Spleen (tissue), 11 donors: ENCODE measurements at regions not wholly inside any gene's neighbourhood (a gene's known extent, or its start where the extent isn't known, plus 50 kb on each side); places are given as distances from the start of the nearest gene placed in this dataset.

Source experiments
- DNase-seq: peaks from one replicate; pipeline ENCODE4 v3.0.0-alpha.2; 2020
- H3K27ac ChIP-seq, 8 donors: fragments of 200-600 bp; sonication (generic) in 7 of 8; 1 replicate in 4 of 8; 2 replicates in 4 of 8; pipeline versions ENCODE4 v1.5.0 to v1.8.0; 2016 to 2021; ENCODE audit warnings: inconsistent platforms in 4 of 8, mild to moderate bottlenecking in 4 of 8, moderate library complexity in 1 of 8
- H3K27me3 ChIP-seq, 7 donors: fragments of 200-600 bp; sonication (generic) in 6 of 7; replicated peaks in 1 of 7; 1 replicate in 4 of 7; 2 replicates in 3 of 7; pipeline versions ENCODE4 v1.5.0 to v1.8.0; 2016 to 2021; ENCODE audit warnings: inconsistent platforms in 3 of 7, mild to moderate bottlenecking in 1 of 7
- H3K36me3 ChIP-seq, 6 donors: fragments of 200-600 bp; sonication (generic) in 5 of 6; 1 replicate in 4 of 6; 2 replicates in 2 of 6; pipeline versions ENCODE4 v1.5.0 to v1.8.0; 2016 to 2021; ENCODE audit warnings: inconsistent platforms in 2 of 6
- H3K4me1 ChIP-seq, 6 donors: fragments of 200-600 bp; sonication (generic) in 5 of 6; 1 replicate in 3 of 6; 2 replicates in 3 of 6; pipeline versions ENCODE4 v1.5.0 to v1.8.0; 2016 to 2021; ENCODE audit warnings: inconsistent platforms in 3 of 6
- H3K4me3 ChIP-seq, 8 donors: fragments of 200-600 bp; sonication (generic) in 7 of 8; 1 replicate in 4 of 8; 2 replicates in 4 of 8; pipeline versions ENCODE4 v1.5.0 to v1.8.0; 2016 to 2021; ENCODE audit warnings: inconsistent platforms in 4 of 8, mild to moderate bottlenecking in 4 of 8, moderate library complexity in 2 of 8
- H3K9me3 ChIP-seq, 8 donors: fragments of 200-600 bp; sonication (generic) in 7 of 8; 1 replicate in 4 of 8; 2 replicates in 4 of 8; pipeline versions ENCODE4 v1.5.0 to v1.8.0; 2016 to 2021; ENCODE audit warnings: inconsistent platforms in 4 of 8
- POLR2A ChIP-seq, 3 donors: fragments of 450-650 bp; IDR thresholded peaks; one replicate each; pipeline ENCODE4 v1.5.1; 2017; ENCODE audit warnings: antibody characterized with exemption in 3 of 3, mild to moderate bottlenecking in 1 of 3
- POLR2AphosphoS5 ChIP-seq, 3 donors: sonication (generic); formaldehyde crosslinking; IDR thresholded peaks; one replicate each; pipeline ENCODE4 v1.5.1; 2017; ENCODE audit warnings: antibody characterized with exemption in 3 of 3
- WGBS, 5 donors: extraction: QIAGEN DNeasy Blood & Tissue Kit in 3 of 5; methylation state at CpG; one replicate each; pipeline versions ENCODE4 v1.1.5 to v1.1.7; 2013 to 2018; 5-methylcytosine and 5-hydroxymethylcytosine counted together
- intact Hi-C: fragments of 100-400 bp; cut with DNase I; formaldehyde crosslinking; loops from one replicate; pipeline ENCODE4 v1.15.0; 2023; ENCODE audit warnings: low total_unique reads
- TF ChIP-seq, protein P1 (sequence below), 11 experiments: fragments of 200-600 bp in 7 of 11; fragments of 450-650 bp in 4 of 11; sonication (generic) in 4 of 11; IDR thresholded peaks in 8 of 11; conservative IDR thresholded peaks in 3 of 11; 1 replicate in 7 of 11; 2 replicates in 4 of 11; pipeline versions ENCODE4 v1.4.0 to v1.8.0; 2016 to 2021; ENCODE audit warnings: antibody characterized with exemption in 11 of 11, inconsistent platforms in 4 of 11, mild to moderate bottlenecking in 1 of 11
- donor health status: healthy with polysubstance abuse.
- donor health status: DM: no; HTN: no; CAD: no; lungs with moderate emphysema.
- donor health status: DM: no; HTN: no; CAD: no.
- donor health status: Bipolar disorder and iron deficiency.
- donor health status: healthy.
- donor health status: DM: no; HTN: no; CAD: no.
- donor health status: DM: yes; HTN: yes; CAD: no.

DNA sequence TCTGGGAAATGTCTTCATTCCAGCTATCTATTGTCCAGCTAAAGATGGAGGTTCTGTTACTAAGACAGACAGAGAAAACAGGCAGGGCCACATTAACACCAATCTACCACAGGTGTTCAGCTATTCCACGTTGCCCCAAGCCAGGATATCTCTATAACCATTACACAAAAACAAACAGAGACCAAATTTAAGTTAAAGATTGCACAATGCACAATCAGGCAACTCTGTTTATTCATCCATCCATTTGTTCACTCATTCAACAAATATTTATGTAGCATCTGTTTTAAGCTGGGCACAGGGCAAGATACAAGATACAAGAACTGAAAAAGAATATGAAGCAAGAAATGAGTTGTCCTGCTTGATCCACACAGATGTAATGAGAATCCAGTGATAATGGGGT lies 629.0 kb downstream of the MED13L start:
- Histone ChIP-seq H3K9me3 (peaks cover 0 to 5% (median 2%) of the 10 kb centered on the region in 8 donors), H3K27me3 (peaks cover 0 to 3% (median 0%) of the 10 kb centered on the region in 7 donors), H3K27ac (no peak overlapping the region), H3K36me3 (no peaks in the 10 kb centered on the region), H3K4me3 (no peak overlapping the region), H3K4me1 (no peaks in the 10 kb centered on the region)
- TF ChIP-seq POLR2A (IDR thresholded peaks at IDR 0.05) = no peak
- TF ChIP-seq, protein P1, sequence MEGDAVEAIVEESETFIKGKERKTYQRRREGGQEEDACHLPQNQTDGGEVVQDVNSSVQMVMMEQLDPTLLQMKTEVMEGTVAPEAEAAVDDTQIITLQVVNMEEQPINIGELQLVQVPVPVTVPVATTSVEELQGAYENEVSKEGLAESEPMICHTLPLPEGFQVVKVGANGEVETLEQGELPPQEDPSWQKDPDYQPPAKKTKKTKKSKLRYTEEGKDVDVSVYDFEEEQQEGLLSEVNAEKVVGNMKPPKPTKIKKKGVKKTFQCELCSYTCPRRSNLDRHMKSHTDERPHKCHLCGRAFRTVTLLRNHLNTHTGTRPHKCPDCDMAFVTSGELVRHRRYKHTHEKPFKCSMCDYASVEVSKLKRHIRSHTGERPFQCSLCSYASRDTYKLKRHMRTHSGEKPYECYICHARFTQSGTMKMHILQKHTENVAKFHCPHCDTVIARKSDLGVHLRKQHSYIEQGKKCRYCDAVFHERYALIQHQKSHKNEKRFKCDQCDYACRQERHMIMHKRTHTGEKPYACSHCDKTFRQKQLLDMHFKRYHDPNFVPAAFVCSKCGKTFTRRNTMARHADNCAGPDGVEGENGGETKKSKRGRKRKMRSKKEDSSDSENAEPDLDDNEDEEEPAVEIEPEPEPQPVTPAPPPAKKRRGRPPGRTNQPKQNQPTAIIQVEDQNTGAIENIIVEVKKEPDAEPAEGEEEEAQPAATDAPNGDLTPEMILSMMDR (IDR thresholded peaks at IDR 0.05 in 8 of 11, conservative IDR thresholded peaks at IDR 0.05 in 3 of 11) = no peak
- TF ChIP-seq POLR2AphosphoS5 (IDR thresholded peaks at IDR 0.05) = no peak
- intact Hi-C loops = no loop called here
- DNase-seq = no peak
- WGBS, 5 donors = 19 to 52% (median 43%) methylated on average over 1 of the region's 1 CpG

DNA sequence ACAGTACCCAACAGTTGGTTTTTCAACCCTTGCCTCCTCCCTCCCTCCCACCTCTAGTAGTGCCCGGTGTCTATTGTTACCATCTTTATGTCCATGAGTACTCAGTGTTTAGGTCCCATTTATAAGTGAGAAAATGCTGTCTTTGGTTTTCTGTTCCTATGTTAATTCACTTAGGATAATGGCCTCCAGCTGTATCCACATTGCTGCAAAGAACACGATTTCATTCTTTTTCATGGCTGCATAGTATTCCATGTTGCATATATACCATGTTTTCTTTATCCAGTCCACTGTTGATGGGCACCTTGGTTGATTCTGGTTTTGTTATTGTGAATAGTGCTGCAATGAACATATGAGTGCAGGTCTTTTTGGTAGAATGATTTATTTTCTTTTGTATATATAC lies 631.3 kb downstream of the MED13L start:
- TF ChIP-seq POLR2A (IDR thresholded peaks at IDR 0.05) = no peak
- TF ChIP-seq POLR2AphosphoS5 (IDR thresholded peaks at IDR 0.05) = no peak
- TF ChIP-seq, protein P1 (IDR thresholded peaks at IDR 0.05 in 8 of 11, conservative IDR thresholded peaks at IDR 0.05 in 3 of 11) = no peak
- intact Hi-C loops = no loop called here
- Histone ChIP-seq H3K27me3 (peaks cover 0 to 6% (median 0%) of the 10 kb centered on the region in 7 donors), H3K9me3 (peaks cover 0 to 5% (median 2%) of the 10 kb centered on the region in 8 donors), H3K4me3 (no peak overlapping the region), H3K27ac (no peak overlapping the region), H3K36me3 (no peaks in the 10 kb centered on the region), H3K4me1 (no peaks in the 10 kb centered on the region)
- no peak for DNase-seq
- 87 to 94% (median 93%) methylated on average over 2 of the region's 2 CpGs for WGBS, 5 donors

DNA sequence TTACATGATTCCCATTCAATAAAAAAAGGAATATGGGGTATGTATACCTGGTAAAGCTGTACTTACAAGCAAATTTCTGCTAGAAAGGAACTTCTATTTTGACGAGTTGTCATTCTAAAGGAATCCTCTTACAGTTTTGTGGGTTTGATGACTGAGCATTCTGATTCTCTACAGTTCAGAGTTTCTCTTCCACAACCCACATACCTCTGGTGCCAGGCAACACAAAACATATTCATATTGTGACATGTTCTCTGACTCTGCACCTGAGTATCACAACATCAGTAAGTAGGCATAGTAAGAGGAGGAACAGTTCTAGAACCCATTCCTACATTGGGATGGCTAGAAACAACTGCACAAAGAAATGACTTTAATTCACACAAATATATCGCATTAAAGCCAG lies 636.6 kb downstream of the MED13L start:
- Histone ChIP-seq H3K27me3 (peaks cover 0 to 21% (median 0%) of the 10 kb centered on the region in 7 donors), H3K4me1 (no peaks in the 10 kb centered on the region), H3K9me3 (no peaks in the 10 kb centered on the region), H3K36me3 (no peaks in the 10 kb centered on the region), H3K27ac (no peak overlapping the region), H3K4me3 (no peak overlapping the region)
- 76 to 86% (median 82%) methylated on average over 2 of the region's 2 CpGs for WGBS, 5 donors
- no peak for DNase-seq
- TF ChIP-seq, protein P1 (IDR thresholded peaks at IDR 0.05 in 8 of 11, conservative IDR thresholded peaks at IDR 0.05 in 3 of 11) = no peak
- TF ChIP-seq POLR2A (IDR thresholded peaks at IDR 0.05) = no peak
- no peak for TF ChIP-seq POLR2AphosphoS5 (IDR thresholded peaks at IDR 0.05)
- intact Hi-C loops = no loop called here

DNA sequence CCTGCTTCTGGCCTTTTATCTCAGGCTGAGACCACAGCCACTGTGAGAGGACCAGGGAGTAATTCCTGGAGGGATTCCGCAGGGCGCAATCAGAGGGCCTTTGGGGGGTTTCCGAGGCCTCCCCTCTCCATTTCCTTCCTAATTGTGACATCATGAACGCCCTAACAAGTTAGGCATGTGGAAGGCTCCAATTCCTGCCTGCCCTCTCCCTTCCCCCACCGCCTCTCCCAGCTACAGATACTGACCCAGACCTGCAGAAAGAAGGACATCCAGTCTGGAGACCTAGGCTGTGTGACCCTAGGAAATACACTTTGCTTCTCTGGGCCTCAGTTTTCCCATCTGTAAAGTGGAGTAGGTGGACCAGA lies 637.9 kb downstream of the MED13L start:
- intact Hi-C loops = no loop called here
- DNase-seq = no peak

More for the DNA sequence above, 637.9 kb downstream of the MED13L start:
- Histone ChIP-seq H3K27ac (no peak overlapping the region), H3K36me3 (no peaks in the 10 kb centered on the region), H3K27me3 (peaks cover 0 to 21% (median 0%) of the 10 kb centered on the region in 7 donors), H3K4me1 (no peaks in the 10 kb centered on the region), H3K4me3 (no peak overlapping the region), H3K9me3 (no peaks in the 10 kb centered on the region)
- TF ChIP-seq, protein P1 (IDR thresholded peaks at IDR 0.05 in 8 of 11, conservative IDR thresholded peaks at IDR 0.05 in 3 of 11) = no peak
- no peak for TF ChIP-seq POLR2AphosphoS5 (IDR thresholded peaks at IDR 0.05)
- TF ChIP-seq POLR2A (IDR thresholded peaks at IDR 0.05) = no peak
- WGBS, 5 donors = 18 to 31% (median 26%) methylated on average over 5 of the region's 5 CpGs
